HEK293 (cell line): ENCODE measurements at regions not wholly inside any gene's neighbourhood (a gene's known extent, or its start where the extent isn't known, plus 50 kb on each side); places are given as distances from the start of the nearest gene placed in this dataset.
"Not testable (repeated sequence)": the region's sequence is repeated elsewhere in the genome, so short reads cannot be mapped to it uniquely, and the experiment has no call there.

Source experiments
- CTCF ChIA-PET: fragments of 350-600 bp; formaldehyde crosslinking; extraction: SDS; loops from one replicate; lab custom pipeline; 2021; ENCODE audit warnings: antibody characterized with exemption; lab: Yijun Ruan, JAX
- POLR2A ChIA-PET: fragments of 300-600 bp; formaldehyde crosslinking; extraction: SDS; loops from one replicate; lab custom pipeline; 2020; ENCODE audit warnings: antibody characterized with exemption, inconsistent platforms; lab: Yijun Ruan, JAX
- H3K27ac ChIP-seq: fragments of 200-500 bp; sonication (Bioruptor generic); 2 replicates; pipeline ENCODE4 v1.5.1; 2014; ENCODE audit warnings: low read depth, low read length, control low read depth, inconsistent platforms; ENCODE audit errors: extremely low read depth
- H3K36me3 ChIP-seq, 2 experiments: fragments of 200-500 bp in 1 of 2; sonication (Bioruptor generic) in 1 of 2; 1 replicate in 1 of 2; 2 replicates in 1 of 2; pipeline ENCODE4 v1.5.1; 2014 to 2017; ENCODE audit warnings: inconsistent platforms in 2 of 2, low read length in 2 of 2; ENCODE audit not compliant: control insufficient read depth in 2 of 2, insufficient read depth in 1 of 2
- H3K4me1 ChIP-seq: fragments of 200-500 bp; sonication (Bioruptor generic); 2 replicates; pipeline ENCODE4 v1.5.1; 2014; ENCODE audit warnings: mild to moderate bottlenecking, low read length, inconsistent platforms; ENCODE audit not compliant: control insufficient read depth, insufficient read depth
- H3K4me3 ChIP-seq: 2 replicates; pipeline ENCODE4 v1.5.1; 2011; ENCODE audit warnings: low read depth, mild to moderate bottlenecking, control low read depth, low read length, moderate library complexity
- H3K9me3 ChIP-seq: fragments of 200-500 bp; sonication (Bioruptor generic); 2 replicates; pipeline ENCODE4 v1.5.1; 2014; ENCODE audit warnings: low read depth, low read length, inconsistent platforms; ENCODE audit not compliant: control insufficient read depth, insufficient read depth
- KLF7 ChIP-seq: fragments of 450-650 bp; formaldehyde crosslinking; IDR thresholded peaks from 2 replicates; pipeline ENCODE4 v1.5.1; 2016; ENCODE audit warnings: missing biosample characterization, missing genetic modification characterization, borderline replicate concordance
- MEIS1 ChIP-seq: sonication (generic); formaldehyde crosslinking; IDR thresholded peaks from 2 replicates; pipeline ENCODE4 v1.8.1; 2022; ENCODE audit warnings: missing genetic modification reagents, mild to moderate bottlenecking, borderline replicate concordance
- ZEB2 ChIP-seq: fragments of 450-650 bp; formaldehyde crosslinking; IDR thresholded peaks from 2 replicates; pipeline ENCODE4 v1.5.1; 2016; ENCODE audit warnings: missing biosample characterization, missing genetic modification characterization
- ZFP41 ChIP-seq: fragments of 450-650 bp; formaldehyde crosslinking; IDR thresholded peaks from 2 replicates; pipeline ENCODE4 v1.5.1; 2016; ENCODE audit warnings: missing biosample characterization, missing genetic modification characterization, borderline replicate concordance
- ZNF155 ChIP-seq: fragments of 450-650 bp; formaldehyde crosslinking; IDR thresholded peaks from 2 replicates; pipeline ENCODE4 v1.5.1; 2016; ENCODE audit warnings: missing biosample characterization, missing genetic modification characterization
- ZNF354C ChIP-seq: fragments of 450-650 bp; formaldehyde crosslinking; IDR thresholded peaks from 2 replicates; pipeline ENCODE4 v1.5.1; 2016; ENCODE audit warnings: missing biosample characterization, missing genetic modification characterization, low read depth, borderline replicate concordance
- ZNF558 ChIP-seq: fragments of 450-650 bp; formaldehyde crosslinking; IDR thresholded peaks from 2 replicates; pipeline ENCODE4 v1.5.1; 2016; ENCODE audit warnings: missing biosample characterization, missing genetic modification characterization
- ZNF561 ChIP-seq: fragments of 450-650 bp; IDR thresholded peaks from 2 replicates; pipeline ENCODE4 v1.5.1; 2018; ENCODE audit warnings: missing biosample characterization, missing genetic modification characterization, borderline replicate concordance
- ZNF596 ChIP-seq: fragments of 450-650 bp; IDR thresholded peaks from 2 replicates; pipeline ENCODE4 v1.5.0; 2018; ENCODE audit warnings: missing biosample characterization, mild to moderate bottlenecking, missing genetic modification characterization, moderate library complexity
- ZSCAN30 ChIP-seq: fragments of 450-650 bp; IDR thresholded peaks from 2 replicates; pipeline ENCODE4 v1.5.1; 2018; ENCODE audit warnings: missing biosample characterization, mild to moderate bottlenecking, missing genetic modification characterization, moderate library complexity
- TF ChIP-seq, protein P1 (sequence below): fragments of 450-650 bp; formaldehyde crosslinking; IDR thresholded peaks from 2 replicates; pipeline ENCODE4 v1.5.1; 2016; ENCODE audit warnings: missing biosample characterization, missing genetic modification characterization
- TF ChIP-seq, protein P2 (sequence below): fragments of 450-650 bp; formaldehyde crosslinking; IDR thresholded peaks from 2 replicates; pipeline ENCODE4; 2016; ENCODE audit warnings: missing biosample characterization, missing genetic modification characterization
- TF ChIP-seq, protein P3 (sequence below): fragments of 450-650 bp; formaldehyde crosslinking; conservative IDR thresholded peaks from 2 replicates; pipeline ENCODE4 v1.5.1; 2016; ENCODE audit warnings: low read depth, missing biosample characterization, missing genetic modification characterization
- TF ChIP-seq, protein P4 (sequence below): fragments of 450-650 bp; formaldehyde crosslinking; IDR thresholded peaks from 2 replicates; pipeline ENCODE4 v1.5.1; 2017; ENCODE audit warnings: missing biosample characterization, missing genetic modification characterization

DNA sequence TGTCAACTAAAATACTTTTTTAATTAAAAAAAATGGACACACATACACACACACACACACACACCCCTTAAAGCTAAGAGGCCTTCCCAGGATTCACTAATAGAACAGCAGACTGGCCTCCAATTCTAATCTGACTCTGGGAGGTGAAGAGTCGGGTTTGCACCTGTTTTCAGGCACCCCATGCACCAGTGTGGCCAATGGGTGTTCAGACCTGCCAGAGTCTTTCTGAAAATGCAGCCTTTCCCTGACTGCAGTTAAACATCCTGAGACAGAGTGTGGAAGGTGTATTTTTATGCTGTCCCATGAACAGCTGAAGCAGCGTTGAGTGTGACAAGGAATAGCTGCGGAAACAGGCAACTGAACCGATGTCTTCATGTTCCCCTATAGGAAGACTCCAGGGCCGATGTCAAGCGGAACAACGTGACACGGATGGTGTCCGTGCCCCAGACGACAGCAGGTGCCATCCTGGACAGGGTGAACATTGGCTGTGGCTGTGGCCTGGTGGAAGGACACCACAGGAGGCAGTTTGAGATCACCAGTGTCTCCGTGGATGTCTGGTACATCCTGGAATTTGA, 74.6 kb upstream of the LYZL2 start:
- ChIA-PET CTCF (interaction anchor here (0.6 kb wide), 1 partner anchor 938 kb away, joined by 3 read pairs; no protein-coding TSS in a partner anchor), POLR2A (no interaction called here)
- Histone ChIP-seq H3K36me3 (no peaks in the 10 kb centered on the region), H3K27ac (no peak overlapping the region), H3K4me1 (no peaks in the 10 kb centered on the region), H3K9me3 (no peaks in the 10 kb centered on the region), H3K4me3 (no peak overlapping the region)
- TF ChIP-seq ZNF561 (tag by site-specific recombination), result no peak
- TF ChIP-seq ZNF558 (tag by site-specific recombination), result no peak
- TF ChIP-seq ZSCAN30 (tag by site-specific recombination), result no peak
- TF ChIP-seq ZNF354C (tag by site-specific recombination), result no peak
- no peak for TF ChIP-seq ZEB2 (tag by site-specific recombination)
- no peak for TF ChIP-seq ZNF155
- TF ChIP-seq, protein P1, sequence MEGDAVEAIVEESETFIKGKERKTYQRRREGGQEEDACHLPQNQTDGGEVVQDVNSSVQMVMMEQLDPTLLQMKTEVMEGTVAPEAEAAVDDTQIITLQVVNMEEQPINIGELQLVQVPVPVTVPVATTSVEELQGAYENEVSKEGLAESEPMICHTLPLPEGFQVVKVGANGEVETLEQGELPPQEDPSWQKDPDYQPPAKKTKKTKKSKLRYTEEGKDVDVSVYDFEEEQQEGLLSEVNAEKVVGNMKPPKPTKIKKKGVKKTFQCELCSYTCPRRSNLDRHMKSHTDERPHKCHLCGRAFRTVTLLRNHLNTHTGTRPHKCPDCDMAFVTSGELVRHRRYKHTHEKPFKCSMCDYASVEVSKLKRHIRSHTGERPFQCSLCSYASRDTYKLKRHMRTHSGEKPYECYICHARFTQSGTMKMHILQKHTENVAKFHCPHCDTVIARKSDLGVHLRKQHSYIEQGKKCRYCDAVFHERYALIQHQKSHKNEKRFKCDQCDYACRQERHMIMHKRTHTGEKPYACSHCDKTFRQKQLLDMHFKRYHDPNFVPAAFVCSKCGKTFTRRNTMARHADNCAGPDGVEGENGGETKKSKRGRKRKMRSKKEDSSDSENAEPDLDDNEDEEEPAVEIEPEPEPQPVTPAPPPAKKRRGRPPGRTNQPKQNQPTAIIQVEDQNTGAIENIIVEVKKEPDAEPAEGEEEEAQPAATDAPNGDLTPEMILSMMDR, result no peak
- no peak for TF ChIP-seq KLF7
- TF ChIP-seq MEIS1 (CRISPR knock-in tag), result no peak
- TF ChIP-seq ZNF596 (tag by site-specific recombination), result no peak
- no peak for TF ChIP-seq ZFP41
- TF ChIP-seq, protein P2, sequence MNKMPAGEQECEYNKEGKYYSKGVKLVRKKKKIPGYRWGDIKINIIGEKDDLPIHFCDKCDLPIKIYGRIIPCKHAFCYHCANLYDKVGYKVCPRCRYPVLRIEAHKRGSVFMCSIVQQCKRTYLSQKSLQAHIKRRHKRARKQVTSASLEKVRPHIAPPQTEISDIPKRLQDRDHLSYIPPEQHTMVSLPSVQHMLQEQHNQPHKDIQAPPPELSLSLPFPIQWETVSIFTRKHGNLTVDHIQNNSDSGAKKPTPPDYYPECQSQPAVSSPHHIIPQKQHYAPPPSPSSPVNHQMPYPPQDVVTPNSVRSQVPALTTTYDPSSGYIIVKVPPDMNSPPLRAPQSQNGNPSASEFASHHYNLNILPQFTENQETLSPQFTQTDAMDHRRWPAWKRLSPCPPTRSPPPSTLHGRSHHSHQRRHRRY (tag by site-specific recombination), result no peak
- TF ChIP-seq, protein P3, sequence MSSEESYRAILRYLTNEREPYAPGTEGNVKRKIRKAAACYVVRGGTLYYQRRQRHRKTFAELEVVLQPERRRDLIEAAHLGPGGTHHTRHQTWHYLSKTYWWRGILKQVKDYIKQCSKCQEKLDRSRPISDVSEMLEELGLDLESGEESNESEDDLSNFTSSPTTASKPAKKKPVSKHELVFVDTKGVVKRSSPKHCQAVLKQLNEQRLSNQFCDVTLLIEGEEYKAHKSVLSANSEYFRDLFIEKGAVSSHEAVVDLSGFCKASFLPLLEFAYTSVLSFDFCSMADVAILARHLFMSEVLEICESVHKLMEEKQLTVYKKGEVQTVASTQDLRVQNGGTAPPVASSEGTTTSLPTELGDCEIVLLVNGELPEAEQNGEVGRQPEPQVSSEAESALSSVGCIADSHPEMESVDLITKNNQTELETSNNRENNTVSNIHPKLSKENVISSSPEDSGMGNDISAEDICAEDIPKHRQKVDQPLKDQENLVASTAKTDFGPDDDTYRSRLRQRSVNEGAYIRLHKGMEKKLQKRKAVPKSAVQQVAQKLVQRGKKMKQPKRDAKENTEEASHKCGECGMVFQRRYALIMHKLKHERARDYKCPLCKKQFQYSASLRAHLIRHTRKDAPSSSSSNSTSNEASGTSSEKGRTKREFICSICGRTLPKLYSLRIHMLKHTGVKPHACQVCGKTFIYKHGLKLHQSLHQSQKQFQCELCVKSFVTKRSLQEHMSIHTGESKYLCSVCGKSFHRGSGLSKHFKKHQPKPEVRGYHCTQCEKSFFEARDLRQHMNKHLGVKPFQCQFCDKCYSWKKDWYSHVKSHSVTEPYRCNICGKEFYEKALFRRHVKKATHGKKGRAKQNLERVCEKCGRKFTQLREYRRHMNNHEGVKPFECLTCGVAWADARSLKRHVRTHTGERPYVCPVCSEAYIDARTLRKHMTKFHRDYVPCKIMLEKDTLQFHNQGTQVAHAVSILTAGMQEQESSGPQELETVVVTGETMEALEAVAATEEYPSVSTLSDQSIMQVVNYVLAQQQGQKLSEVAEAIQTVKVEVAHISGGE, result no peak
- TF ChIP-seq, protein P4, sequence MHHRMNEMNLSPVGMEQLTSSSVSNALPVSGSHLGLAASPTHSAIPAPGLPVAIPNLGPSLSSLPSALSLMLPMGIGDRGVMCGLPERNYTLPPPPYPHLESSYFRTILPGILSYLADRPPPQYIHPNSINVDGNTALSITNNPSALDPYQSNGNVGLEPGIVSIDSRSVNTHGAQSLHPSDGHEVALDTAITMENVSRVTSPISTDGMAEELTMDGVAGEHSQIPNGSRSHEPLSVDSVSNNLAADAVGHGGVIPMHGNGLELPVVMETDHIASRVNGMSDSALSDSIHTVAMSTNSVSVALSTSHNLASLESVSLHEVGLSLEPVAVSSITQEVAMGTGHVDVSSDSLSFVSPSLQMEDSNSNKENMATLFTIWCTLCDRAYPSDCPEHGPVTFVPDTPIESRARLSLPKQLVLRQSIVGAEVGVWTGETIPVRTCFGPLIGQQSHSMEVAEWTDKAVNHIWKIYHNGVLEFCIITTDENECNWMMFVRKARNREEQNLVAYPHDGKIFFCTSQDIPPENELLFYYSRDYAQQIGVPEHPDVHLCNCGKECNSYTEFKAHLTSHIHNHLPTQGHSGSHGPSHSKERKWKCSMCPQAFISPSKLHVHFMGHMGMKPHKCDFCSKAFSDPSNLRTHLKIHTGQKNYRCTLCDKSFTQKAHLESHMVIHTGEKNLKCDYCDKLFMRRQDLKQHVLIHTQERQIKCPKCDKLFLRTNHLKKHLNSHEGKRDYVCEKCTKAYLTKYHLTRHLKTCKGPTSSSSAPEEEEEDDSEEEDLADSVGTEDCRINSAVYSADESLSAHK, result no peak

DNA sequence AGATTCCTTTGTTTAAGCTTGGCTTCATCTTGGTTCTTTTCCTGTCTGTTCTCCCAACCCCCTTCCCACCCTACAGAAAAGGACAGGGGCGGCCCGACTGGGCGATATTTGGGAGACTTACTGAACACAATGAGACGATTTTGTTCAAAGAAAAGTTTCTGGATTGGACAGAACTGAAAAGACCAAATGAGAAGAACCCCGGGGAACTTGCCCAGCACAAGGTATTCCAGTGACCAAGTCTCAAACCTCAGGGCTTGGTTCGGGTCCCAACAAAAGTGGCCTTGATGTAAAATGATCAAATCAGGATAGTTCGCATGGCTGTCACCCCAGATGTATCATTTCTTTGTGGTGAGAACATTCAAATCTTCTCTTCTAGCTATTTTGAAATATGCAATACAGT, 73.9 kb upstream of the LYZL2 start:
- CTCF ChIA-PET, result interaction anchor here (0.6 to 1.6 kb wide), 2 partner anchors 16 to 17 kb away, joined by 3 to 6 read pairs; no protein-coding TSS in a partner anchor
- H3K36me3 ChIP-seq, H3K27ac ChIP-seq, H3K9me3 ChIP-seq, H3K4me3 ChIP-seq, H3K4me1 ChIP-seq, POLR2A ChIA-PET: not testable (repeated sequence)
